Right atrium auricular region (tissue), 2 donors: ENCODE measurements at regions not wholly inside any gene's neighbourhood (a gene's known extent, or its start where the extent isn't known, plus 50 kb on each side); places are given as distances from the start of the nearest gene placed in this dataset.

Experiments
- DNase-seq: peaks from one replicate; pipeline ENCODE4 v3.0.0-alpha.2; 2019; ENCODE audit warnings: low spot score
- H3K27ac ChIP-seq, 2 donors: fragments of 200-600 bp; sonication (generic); 1 replicate in 1 of 2; 2 replicates in 1 of 2; pipeline ENCODE4 v1.5.1; 2016 to 2019
- H3K27me3 ChIP-seq, 2 donors: fragments of 200-600 bp; sonication (generic); one replicate each; pipeline versions ENCODE4 v1.5.1 to v1.6.0; 2017 to 2019
- H3K36me3 ChIP-seq: fragments of 200-600 bp; sonication (generic); one replicate; pipeline ENCODE4 v1.5.1; 2016
- H3K4me1 ChIP-seq, 2 donors: fragments of 200-600 bp; sonication (generic); one replicate each; pipeline versions ENCODE4 v1.5.1 to v1.6.0; 2017 to 2019
- H3K4me3 ChIP-seq, 2 donors: fragments of 200-600 bp; sonication (generic); 1 replicate in 1 of 2; 2 replicates in 1 of 2; pipeline ENCODE4 v1.5.1; 2017 to 2019; ENCODE audit warnings: mild to moderate bottlenecking in 1 of 2, moderate library complexity in 1 of 2
- H3K9me3 ChIP-seq, 2 donors: fragments of 200-600 bp; sonication (generic); one replicate each; pipeline ENCODE4 v1.5.1; 2019
- CTCF ChIP-seq, 2 donors: fragments of 200-600 bp; sonication (generic); IDR thresholded peaks; one replicate each; pipeline ENCODE4 v1.5.1; 2019; ENCODE audit warnings: antibody characterized with exemption in 2 of 2

GRCh38 chr1:68320349-68320748, 88.0 kb upstream of the WLS start:
- Histone ChIP-seq H3K4me1 (no peaks in the 10 kb centered on the region), H3K27ac (no peak overlapping the region), H3K36me3 (no peaks in the 10 kb centered on the region), H3K4me3 (no peak overlapping the region), H3K9me3 (no peaks in the 10 kb centered on the region), H3K27me3 (no peaks in the 10 kb centered on the region)
- no peak for TF ChIP-seq CTCF (IDR thresholded peaks at IDR 0.05)
- no peak for DNase-seq

DNA sequence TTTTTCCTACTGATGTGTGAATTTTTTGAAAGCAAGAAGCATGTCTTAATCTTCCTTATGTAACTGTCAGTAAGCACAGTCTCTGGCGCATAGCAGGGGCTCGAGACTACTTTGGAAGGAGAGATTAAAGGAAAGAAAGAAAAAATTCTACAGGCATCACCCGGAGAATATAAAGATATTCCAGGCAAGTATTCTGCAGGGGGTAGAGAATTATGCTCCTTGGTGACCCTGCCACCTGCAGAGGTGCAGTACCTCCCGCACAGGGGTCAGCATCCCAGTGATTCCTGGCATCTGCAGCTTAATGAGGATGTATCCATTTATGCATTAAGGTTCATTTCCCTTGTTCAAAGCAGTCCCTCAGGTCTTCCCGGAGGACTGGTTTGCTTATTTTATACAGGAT, 87.6 kb upstream of the WLS start:
- H3K4me3 ChIP-seq = no peak overlapping the region

GRCh38 chr1:68317543-68317942, 85.2 kb upstream of the WLS start:
- H3K27ac ChIP-seq = no peak overlapping the region

More for the DNA sequence above, 87.6 kb upstream of the WLS start:
- no peaks in the 10 kb centered on the region for H3K4me1 ChIP-seq
- TF ChIP-seq CTCF (IDR thresholded peaks at IDR 0.05) = no peak
- no peak for DNase-seq
- no peak overlapping the region for H3K27ac ChIP-seq
- no peaks in the 10 kb centered on the region for H3K9me3 ChIP-seq
- no peaks in the 10 kb centered on the region for H3K36me3 ChIP-seq
- H3K27me3 ChIP-seq = no peaks in the 10 kb centered on the region

GRCh38 chr1:68314151-68314780, 81.9 kb upstream of the WLS start:
- Histone ChIP-seq H3K4me1 (peaks cover 0 to 13% of the 10 kb centered on the region in 2 donors), H3K9me3 (no peaks in the 10 kb centered on the region), H3K4me3 (no peak overlapping the region), H3K27me3 (no peaks in the 10 kb centered on the region), H3K27ac (no peak overlapping the region), H3K36me3 (no peaks in the 10 kb centered on the region)
- no peak for DNase-seq
- TF ChIP-seq CTCF (IDR thresholded peaks at IDR 0.05) = no peak

More at GRCh38 chr1:68317543-68317942, 85.2 kb upstream of the WLS start:
- H3K4me1 ChIP-seq = peaks cover 0 to 13% of the 10 kb centered on the region in 2 donors
- TF ChIP-seq CTCF (IDR thresholded peaks at IDR 0.05) = no peak
- H3K36me3 ChIP-seq = no peaks in the 10 kb centered on the region
- no peak for DNase-seq
- H3K4me3 ChIP-seq = no peak overlapping the region
- H3K9me3 ChIP-seq = no peaks in the 10 kb centered on the region
- no peaks in the 10 kb centered on the region for H3K27me3 ChIP-seq

DNA sequence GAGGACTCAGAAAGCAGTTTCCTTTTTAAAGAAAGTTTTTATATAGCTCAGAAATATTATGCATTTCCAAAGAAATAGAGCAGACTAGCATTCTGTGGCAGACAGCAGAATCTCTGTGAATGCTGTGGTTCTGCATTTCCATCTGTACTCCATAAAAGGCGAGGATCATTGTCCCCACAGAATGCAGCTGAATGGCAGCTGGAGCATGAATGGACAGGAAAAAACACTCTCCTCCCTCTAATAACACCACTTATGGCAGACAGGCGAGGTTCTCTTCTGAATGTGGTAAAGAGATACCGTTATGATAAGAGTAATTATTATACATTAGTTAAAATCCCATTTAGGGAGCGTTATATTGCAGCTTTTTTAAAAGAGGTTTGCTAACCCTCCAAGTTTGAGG, 81.4 kb upstream of the WLS start:
- H3K27ac ChIP-seq = no peak overlapping the region
- H3K4me3 ChIP-seq = no peak overlapping the region
- no peak for TF ChIP-seq CTCF (IDR thresholded peaks at IDR 0.05)
- H3K36me3 ChIP-seq = no peaks in the 10 kb centered on the region
- no peak for DNase-seq
- H3K9me3 ChIP-seq = no peaks in the 10 kb centered on the region
- peaks cover 0 to 13% of the 10 kb centered on the region in 2 donors for H3K4me1 ChIP-seq
- H3K27me3 ChIP-seq = no peaks in the 10 kb centered on the region

GRCh38 chr1:68308034-68308433, 75.7 kb upstream of the WLS start:
- TF ChIP-seq CTCF (IDR thresholded peaks at IDR 0.05) = no peak

More at GRCh38 chr1:68308034-68308433, 75.7 kb upstream of the WLS start:
- Histone ChIP-seq H3K4me3 (no peak overlapping the region), H3K27me3 (no peaks in the 10 kb centered on the region), H3K4me1 (no peaks in the 10 kb centered on the region), H3K36me3 (no peaks in the 10 kb centered on the region), H3K9me3 (no peaks in the 10 kb centered on the region), H3K27ac (no peak overlapping the region)
- DNase-seq = no peak
